Medulla oblongata (tissue), 1 donor: ENCODE measurements at regions not wholly inside any gene's neighbourhood (a gene's known extent, or its start where the extent isn't known, plus 50 kb on each side); places are given as distances from the start of the nearest gene placed in this dataset.

Experiments
- DNase-seq: peaks from one replicate; pipeline ENCODE4 v3.0.0-alpha.2; 2015; ENCODE audit errors: extremely low spot score

DNA sequence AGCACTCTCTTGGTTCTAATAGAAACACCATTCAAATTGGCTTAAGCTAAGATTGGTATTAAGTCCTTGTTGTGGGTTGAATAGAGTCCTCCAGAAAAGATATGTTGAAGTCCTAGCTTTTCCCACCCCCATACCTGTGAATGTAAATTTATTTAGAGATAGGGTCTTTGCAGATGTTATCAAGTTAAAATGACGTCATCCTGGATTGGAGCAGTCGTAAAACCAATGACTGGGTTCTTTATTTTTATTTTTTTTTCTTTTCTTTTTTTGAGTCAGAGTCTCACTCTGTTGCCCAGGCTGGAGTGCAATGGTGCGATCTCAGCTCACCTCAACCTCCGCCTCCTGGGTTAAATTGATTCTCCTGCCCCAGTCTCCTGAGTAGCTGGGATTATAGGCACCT lies 658.6 kb upstream of the RBFOX1 start:
- no peak for DNase-seq

DNA sequence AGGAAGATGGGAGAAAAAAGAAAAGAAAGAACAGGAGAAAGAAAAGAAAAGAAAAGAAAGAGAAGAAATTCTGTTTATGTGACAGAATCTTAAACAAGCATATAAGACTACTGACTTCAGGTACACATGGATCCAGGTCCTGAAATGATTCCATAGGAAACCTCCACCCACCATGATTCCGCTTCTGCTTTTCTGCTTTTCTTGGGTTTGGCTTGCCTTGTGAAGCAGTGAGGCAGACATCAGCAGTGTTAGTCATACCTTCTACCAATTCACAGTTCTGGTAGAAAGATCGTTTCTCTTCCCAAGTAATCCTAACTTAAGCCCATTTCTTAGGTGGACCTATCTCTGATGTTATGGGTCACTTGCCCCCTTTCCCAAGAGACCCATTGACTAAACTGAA lies 660.1 kb upstream of the RBFOX1 start:
- no peak for DNase-seq

DNA sequence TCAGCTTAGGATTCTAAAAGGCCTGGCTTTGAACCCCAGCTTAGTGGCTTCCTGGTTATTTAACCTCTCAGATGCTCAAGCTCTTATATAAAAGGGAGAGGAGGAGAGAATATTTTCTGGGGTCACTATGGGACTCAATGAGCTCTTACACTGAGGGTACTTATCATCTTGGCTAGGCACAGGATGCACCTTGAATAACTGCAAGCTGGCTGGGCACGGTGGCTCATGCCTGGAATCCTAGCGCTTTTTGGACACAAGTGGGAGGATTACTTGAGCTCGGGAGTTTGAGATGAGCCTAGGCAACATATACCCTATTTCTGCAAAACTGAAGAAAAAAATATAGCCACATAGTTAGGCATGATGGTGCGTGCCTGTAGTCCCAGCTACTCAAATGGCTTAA lies 665.3 kb upstream of the RBFOX1 start:
- DNase-seq = no peak

DNA sequence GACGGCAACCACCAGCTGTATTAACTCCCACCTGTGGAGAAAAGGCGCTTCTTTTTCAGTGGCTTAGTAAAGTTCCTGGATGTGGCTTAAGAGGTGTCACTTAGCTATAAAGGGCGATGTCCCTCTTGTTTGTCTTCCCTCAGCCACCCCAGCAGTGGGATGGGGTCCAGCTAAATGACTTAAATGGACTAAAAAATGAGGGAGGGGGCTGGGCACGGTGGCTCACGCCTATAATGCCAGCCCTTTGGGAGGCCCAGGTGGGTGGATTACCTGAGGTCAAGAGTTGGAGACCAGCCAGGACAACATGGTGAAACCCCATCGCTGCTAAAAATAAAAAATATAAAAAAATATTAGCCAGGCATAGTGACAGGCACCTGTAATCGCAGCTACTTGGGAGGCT lies 667.5 kb upstream of the RBFOX1 start:
- no peak for DNase-seq

DNA sequence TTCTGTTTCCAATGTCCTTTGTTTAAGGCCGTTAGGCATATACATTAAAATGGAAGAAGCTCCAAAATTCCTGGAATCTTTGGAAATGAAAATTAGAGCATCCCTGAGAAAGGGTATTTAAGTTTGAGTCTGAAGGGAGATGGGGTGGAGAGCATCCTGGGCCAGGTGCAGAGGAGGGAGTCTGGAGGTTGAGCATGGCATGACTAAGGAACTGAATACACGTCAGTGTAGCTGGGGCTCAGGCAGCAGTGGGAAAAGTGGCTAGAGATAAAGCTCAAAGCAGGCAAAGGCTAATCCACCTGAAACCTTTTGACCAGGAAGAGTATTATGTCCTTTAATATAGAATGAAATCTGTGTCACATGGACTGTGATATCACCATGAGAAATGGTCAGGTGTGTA lies 669.0 kb upstream of the RBFOX1 start:
- no peak for DNase-seq

DNA sequence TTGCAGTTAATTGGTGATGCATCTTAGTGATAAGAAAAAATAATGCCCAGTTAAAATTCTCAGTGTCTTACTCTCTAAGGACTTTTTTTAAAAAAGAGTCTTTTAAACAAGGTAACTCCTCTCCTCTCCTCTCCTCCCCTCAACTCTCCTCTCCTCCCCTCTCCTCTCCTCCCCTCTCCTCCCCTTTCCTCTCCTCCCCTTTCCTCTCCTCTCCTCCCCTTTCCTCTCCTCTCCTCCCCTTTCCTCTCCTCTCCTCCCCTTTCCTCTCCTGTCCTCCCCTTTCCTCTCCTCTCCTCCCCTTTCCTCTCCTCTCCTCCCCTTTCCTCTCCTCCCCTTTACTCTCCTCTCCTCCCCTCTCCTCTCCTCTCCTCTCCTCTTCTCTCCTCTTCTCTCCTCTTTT lies 675.9 kb upstream of the RBFOX1 start:
- no peak for DNase-seq

DNA sequence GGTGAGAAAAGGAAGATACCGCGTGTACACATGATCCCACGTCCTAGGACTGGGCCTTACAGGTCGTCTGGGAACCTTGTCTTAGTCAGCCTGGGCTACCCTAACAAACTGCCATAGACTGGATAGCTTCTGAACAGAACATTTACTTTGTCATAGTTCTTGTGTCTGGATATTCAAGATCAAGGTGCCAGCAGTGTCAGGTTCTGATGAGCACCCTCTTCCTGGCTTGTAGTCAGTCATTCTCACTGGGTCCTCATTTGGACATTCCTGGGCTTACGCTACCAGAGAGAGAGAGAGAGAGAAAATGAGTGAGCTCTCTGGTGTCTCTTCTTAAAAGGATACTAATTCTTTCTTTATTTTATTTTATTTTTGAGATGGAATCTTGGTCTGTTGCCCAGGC lies 685.8 kb upstream of the RBFOX1 start:
- DNase-seq = no peak

DNA sequence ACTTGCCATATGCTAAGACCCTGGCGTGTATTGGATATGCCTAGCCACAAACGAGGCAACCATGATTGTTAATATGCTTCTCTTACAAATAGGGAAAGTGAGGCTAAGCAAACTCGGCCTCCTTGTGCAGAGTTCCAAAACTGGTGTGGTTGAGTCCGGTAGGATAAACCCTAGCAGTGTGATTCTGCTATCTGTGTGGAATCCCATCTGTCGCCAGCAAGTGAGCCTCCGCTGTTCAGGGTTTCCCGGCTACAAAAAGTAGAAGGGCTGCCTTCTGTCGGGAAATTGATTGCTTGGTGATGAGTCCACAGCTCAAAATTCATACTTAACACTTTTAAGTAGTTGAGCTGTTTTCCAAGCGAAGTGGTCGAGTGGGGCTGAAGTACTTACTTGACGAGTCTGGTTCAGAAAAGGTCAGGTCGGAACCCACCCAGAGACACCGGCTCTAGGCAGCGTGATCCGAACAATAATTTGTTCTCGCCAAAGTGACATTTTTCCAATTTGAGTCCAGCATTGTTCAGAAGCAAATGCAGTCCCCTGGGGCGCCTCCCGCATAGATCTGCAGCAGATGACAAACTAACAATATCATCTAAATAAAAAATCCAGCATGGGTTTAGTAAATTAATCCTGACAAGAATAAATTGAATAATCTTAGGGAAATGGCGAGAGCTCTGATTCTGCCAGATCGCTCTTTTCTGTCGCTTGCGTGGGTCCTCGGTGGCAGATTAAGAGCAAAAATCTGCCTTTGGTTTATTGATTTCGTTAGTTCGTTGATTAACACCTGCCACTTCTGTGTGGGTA lies 686.7 kb upstream of the RBFOX1 start:
- no peak for DNase-seq

DNA sequence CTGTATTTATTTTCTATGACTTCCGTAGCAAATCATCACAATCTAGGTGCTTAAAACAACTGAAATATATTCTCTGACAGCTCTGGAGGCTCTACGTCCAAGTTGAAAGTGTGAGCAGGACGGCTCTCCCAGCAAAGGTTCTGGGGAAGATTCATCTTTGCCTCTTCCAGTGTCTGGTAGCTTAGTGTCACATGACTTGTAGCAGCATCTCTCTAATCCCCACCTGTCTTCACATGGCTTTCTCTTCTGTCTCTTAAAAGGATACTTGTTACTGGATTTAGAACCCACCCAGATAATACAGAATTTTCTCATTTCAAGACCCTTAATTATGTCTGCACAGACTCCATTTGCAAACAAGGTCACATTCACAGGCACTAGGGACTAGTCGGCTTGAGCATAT lies 687.7 kb upstream of the RBFOX1 start:
- no peak for DNase-seq

DNA sequence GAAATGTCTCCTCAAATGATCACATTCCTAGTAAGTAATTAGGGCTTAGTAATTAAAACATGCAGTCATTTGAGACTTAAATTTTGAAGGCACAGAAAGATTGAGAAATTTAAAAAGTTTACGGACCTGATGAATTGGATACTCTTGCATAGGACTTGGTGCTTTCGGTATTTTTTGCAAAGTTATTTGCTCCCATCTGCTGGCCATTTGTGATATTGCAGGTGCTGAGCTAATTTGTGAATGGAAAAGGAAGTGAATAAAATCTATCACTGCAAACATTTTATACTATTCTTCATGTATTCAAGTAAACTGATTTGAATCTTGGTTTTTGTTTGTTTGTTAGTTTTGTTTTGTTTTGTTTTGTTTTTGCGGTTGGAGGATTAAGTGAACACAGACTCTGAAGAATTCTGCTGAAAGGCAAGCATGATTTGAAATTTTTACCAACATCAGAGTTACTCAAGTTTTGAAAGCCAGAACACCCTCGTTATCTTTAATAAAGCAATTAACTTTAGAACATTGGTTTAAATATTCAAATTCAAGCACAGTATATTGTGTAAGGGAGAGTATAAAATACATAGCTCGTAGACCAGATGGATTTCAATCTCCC lies 689.5 kb upstream of the RBFOX1 start:
- DNase-seq = peak; percentile 89

DNA sequence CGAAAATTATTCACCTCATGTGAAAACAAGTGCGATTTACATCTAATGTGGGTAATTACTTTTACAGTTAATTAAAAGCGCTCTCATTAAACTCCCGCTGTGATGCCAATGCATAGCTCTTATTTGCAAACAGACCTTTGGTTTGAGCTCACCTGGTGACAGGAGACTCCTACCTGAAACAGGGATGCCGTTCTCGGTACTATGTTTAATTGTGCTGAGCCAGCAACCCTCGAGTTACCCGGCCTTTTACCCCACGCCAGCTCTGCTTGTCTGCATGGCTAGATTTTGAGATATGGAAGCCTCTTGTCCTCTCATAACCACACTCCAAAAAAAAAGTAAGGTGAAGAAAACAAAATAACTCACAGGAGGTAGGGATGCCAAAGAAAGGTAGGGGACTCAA lies 690.4 kb upstream of the RBFOX1 start:
- no peak for DNase-seq

DNA sequence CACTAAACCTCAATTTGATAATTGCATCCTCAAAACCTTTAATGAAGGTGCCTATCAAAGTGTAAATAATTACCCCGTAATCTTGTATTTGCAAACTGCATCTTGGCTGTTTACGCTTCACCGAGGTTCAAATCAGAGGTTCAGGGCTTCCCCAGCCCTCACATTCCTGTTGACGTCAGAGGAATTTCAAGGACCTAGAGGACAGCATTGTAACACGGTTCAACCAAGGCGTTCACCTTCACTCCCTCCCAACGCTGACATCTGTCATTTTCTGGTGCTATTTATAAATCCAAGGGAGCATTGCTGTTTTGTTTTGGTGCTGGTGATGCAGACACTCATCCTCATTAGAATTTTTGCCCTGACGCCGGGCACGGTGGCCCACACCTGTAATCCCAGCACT lies 691.6 kb upstream of the RBFOX1 start:
- DNase-seq = no peak

DNA sequence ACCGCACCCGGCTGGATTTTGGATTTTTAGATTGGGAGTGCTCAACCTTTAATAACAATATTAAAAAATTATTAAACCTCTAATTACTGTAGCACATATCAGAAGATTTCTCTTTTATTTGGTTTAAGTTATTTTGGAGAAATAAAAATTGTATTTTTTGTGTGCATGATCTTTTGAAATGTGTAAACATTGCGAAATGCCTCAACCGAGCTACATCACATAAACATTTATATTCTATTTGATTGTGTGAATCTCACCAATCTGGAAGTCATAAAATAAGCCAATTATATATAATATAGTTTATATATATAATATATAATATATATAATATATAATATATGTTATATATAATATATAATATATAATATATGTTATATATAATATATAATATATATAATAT lies 696.2 kb upstream of the RBFOX1 start:
- no peak for DNase-seq

DNA sequence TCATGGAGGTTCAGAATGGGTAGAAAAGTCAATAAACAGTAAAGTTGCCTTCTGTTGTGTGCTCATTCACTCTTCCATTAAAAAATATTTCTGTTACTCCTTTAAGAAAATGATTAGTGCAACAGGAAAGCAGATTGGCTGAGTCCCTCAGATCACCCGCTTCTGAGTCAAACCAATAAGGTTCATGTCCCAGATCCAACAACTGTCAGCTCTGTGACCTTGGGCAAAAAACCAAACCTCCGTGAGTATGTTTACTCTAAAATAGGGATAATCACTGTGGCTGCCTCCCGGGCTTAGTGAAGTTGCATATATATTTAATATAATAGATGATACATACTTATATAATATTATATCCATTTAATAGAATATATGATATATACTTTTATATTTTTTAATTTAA lies 698.5 kb upstream of the RBFOX1 start:
- DNase-seq = no peak

DNA sequence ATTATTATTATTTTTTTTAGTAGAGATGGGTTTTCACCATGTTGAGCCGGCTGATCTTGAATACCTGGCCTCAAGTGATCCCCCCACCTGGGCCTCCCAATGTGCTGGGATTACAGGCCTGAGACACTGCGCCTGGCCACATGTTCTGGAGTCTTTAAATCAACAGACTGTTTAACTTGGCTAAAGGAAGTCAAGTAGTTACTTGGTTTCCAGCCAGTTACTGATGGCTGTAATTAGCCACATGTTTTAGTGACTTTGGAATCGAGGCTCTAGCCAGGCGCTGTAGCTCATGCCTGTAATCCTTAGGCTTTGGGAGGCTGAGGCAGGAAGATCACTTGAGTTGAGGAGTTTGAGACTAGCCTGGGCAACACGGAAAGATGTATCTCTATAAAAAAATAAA lies 699.2 kb upstream of the RBFOX1 start:
- no peak for DNase-seq

DNA sequence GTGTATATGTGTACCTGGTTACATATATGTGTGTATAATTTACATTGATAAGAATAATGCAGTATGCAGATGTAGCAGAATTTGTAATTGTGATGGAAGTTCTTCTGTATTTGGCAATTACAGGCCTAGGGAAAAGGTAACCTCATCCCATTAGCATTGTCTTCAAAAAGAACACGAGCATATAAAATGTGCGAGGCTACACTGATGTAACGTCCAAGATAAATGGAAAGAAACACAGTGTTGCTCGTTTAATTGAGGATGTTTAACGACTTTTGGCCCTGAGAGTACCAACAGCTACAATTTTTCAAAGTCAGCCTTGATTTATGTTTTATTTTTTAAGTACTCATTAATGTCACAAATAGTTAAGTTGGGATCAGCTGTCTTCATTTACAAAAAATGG lies 703.5 kb upstream of the RBFOX1 start:
- DNase-seq = no peak

DNA sequence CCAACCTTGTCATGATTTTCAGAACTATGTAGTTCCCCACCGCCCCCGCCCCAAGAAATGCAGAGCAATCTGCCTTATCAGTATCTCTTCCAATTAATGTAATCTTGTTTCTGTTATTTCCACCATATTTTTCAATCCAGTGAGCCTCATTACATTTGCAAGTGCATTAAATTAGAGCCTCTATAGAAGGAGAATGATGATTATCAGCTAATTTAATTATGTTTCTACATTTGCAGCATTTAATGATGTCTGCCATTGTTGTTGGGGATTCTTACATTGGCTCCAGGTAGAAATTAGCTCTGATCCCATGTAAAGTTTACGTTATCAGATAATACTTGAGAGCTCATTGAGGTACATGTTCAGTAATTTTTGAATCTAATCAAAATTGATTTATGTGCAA lies 707.0 kb upstream of the RBFOX1 start:
- no peak for DNase-seq

DNA sequence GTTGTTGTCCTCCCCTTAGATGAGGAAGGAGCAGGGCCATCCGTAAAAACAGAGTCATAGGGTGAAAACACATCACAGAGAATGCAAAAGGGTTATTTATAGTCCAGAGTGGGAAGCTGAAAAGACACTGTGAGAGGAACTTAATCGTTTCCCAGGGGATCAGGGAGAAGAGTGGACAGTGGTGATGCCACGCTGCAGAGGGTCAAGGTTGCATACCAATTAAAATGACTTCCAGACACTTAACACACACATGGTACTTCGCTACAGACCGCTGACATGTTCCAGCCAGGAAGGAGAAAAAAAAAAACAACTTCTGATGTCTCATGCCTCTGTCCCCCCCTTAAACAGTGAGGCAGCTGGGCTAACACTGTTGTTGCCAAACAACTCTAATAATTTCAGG lies 713.8 kb upstream of the RBFOX1 start:
- no peak for DNase-seq

DNA sequence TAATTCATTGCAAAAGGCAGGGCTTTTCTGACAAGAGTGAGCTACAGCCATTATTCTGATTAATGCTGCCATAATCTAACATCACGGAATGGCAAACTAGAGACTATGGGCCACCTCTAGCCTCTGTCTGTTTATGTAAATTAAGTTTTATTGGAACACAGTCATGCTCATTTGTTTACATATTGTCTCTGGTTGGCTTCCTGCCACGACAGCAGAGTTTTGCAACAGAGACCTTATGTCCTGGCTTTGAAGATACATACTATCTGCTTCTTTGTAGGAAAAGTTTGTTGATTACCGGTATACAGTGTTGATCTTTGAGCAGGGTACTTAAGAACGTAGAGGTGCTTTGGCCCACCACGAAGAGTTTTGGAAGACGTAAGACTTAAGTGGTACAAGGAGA lies 715.9 kb upstream of the RBFOX1 start:
- DNase-seq = no peak

DNA sequence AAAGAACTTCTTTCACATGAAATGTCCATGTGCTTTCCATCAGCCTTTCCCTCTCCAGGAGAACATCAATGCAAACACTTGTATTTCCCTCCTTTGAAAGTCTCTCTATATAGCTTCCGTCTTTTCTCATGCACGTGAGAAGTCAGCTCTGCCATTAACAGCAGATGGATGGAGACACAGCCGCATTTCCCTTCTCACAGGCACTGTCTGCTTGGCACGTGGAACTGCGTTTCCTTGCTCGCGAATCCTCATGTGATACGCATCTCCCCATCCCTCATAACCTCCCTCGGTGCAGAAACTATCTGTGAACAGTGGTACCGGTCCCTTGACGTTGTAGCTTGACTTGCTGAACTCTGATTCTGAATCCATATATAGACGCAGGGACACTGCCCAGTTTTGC lies 717.0 kb upstream of the RBFOX1 start:
- DNase-seq = no peak

DNA sequence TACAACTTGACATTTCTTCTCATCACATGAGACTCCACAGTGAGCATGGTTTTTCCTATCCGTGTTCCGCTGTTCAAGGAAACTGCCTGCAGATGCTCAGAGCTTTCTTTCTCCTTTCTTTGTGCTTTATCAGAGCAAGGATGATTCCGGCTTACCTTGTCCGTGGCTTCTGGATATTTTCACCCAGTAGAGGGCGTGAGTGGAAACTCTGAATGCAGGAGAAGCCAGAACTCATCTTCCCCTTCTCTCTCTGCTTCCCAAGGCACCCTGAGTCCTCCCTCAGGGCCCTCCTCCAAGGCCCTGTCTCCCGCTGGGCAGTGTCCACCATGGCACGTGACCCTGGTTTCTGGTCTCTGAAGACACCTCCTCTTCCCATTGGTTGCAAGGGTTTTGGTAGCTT lies 721.1 kb upstream of the RBFOX1 start:
- no peak for DNase-seq

DNA sequence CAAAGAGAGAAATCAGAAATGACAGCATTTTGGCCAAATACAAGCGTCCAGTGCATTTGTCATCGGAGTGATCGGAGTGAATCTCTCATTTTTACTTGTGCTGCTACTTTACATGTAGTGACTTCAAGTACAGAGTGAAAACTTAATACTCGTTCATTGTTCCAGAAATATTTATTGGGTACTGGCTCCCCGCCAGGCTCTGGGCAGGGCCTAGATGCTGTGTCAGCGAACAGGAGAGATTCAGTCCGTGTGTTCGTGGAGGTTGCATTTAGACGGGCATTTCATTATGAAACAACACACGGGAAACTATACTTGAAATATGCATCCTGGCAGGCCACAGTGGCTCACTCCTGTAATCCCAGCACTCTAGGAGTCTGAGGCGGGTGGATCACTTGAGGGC lies 727.2 kb upstream of the RBFOX1 start:
- DNase-seq = no peak

DNA sequence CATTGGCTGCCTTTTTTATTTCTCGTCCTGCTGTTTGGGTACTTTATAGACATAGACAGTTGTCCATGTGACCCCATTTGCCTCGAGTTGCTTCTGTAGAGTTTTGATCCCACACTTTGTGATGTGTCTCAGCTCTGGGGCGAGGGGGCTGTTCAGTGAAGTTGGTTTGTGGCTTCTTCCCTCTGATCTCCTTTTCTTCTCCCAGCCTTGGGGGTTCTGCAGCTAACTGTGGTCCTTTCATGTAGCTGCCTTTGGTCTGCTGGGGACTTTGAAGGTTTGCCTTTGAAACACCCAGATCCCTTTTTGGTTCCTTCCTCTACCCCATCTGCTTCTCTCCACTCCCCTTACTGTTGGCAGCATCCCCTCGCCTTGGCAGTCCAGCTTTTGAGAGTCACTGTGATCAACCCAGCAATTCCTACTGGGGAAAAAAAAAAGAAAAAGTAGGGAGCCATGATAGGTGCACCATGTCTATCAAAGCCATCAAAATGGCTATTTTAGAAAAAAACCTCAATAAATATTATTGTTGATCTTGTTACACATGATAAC lies 728.8 kb upstream of the RBFOX1 start:
- no peak for DNase-seq

DNA sequence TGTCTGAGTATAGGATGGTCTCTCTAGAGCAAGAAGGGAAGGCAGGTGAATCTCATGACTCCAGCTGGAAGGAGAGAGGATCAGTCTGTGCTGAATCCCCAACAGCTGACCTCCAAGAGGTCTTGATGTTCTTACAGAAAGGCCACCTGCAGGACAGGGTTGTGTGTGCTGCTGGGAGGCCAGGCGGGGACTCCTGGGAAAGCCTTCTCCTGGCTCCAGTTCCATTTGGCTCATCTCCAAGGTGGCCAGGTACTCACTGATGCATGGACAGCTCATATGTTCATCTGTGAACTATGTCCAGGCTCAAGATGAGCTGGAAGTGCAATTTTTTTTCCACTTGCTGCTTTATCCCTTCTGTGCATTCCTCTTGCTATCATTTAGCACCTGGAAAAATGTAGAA lies 730.2 kb upstream of the RBFOX1 start:
- DNase-seq = no peak
